OCI-LY1 (cell line): ENCODE measurements at regions not wholly inside any gene's neighbourhood (a gene's known extent, or its start where the extent isn't known, plus 50 kb on each side); places are given as distances from the start of the nearest gene placed in this dataset.

Experiments
- H2AFZ ChIP-seq: fragments of 200-600 bp; sonication (generic), shearing (Covaris generic); 2 replicates; pipeline ENCODE4 v1.6.0; 2014; ENCODE audit warnings: antibody characterized with exemption, mild to moderate bottlenecking, low read length
- H3F3A ChIP-seq: fragments of 200-600 bp; sonication (generic), shearing (Covaris generic); 2 replicates; pipeline ENCODE4 v1.6.0; 2014; ENCODE audit warnings: mild to moderate bottlenecking, antibody characterized with exemption, low read length, moderate library complexity; ENCODE audit not compliant: insufficient read depth
- H3K27ac ChIP-seq: fragments of 200-600 bp; sonication (generic); 2 replicates; pipeline ENCODE4 v1.5.1; 2014; ENCODE audit warnings: low read length, mixed run types, mild to moderate bottlenecking, low read depth; ENCODE audit not compliant: poor library complexity, severe bottlenecking
- H3K27me3 ChIP-seq: fragments of 200-600 bp; sonication (generic); 2 replicates; pipeline ENCODE4 v1.6.0; 2014; ENCODE audit warnings: antibody characterized with exemption, mild to moderate bottlenecking, low read length, moderate library complexity; ENCODE audit not compliant: insufficient read depth
- H3K36me3 ChIP-seq: fragments of 200-600 bp; sonication (generic); 2 replicates; pipeline ENCODE4 v1.6.1; 2014; ENCODE audit warnings: mild to moderate bottlenecking, antibody characterized with exemption, low read length, moderate library complexity, mixed read lengths; ENCODE audit not compliant: insufficient read depth
- H3K4me1 ChIP-seq: fragments of 200-600 bp; sonication (generic); 2 replicates; pipeline ENCODE4 v1.5.1; 2014; ENCODE audit warnings: mild to moderate bottlenecking, low read length, moderate library complexity; ENCODE audit not compliant: insufficient read depth, severe bottlenecking
- H3K4me2 ChIP-seq: fragments of 200-600 bp; sonication (generic), shearing (Covaris generic); 2 replicates; pipeline ENCODE4 v1.6.1; 2014; ENCODE audit warnings: low read length
- H3K4me3 ChIP-seq: fragments of 200-600 bp; sonication (generic); 2 replicates; pipeline ENCODE4 v1.5.1; 2014; ENCODE audit warnings: low read length, low read depth, mild to moderate bottlenecking, mixed read lengths; ENCODE audit not compliant: poor library complexity, severe bottlenecking
- H3K79me2 ChIP-seq: fragments of 200-600 bp; shearing (Covaris generic); 2 replicates; pipeline ENCODE4 v1.6.1; 2016; ENCODE audit warnings: mixed run types, low read length, mixed read lengths; ENCODE audit not compliant: insufficient read depth
- H3K9ac ChIP-seq: fragments of 200-600 bp; sonication (generic), shearing (Covaris generic); 2 replicates; pipeline ENCODE4 v1.6.1; 2014; ENCODE audit warnings: mild to moderate bottlenecking, low read length, mixed read lengths
- H3K9me2 ChIP-seq: fragments of 200-600 bp; sonication (generic), shearing (Covaris generic); 2 replicates; pipeline ENCODE4 v1.6.1; 2014; ENCODE audit warnings: low read depth, mild to moderate bottlenecking, low read length, mixed read lengths
- H3K9me3 ChIP-seq: fragments of 200-600 bp; shearing (Covaris generic); 2 replicates; pipeline ENCODE4 v1.6.1; 2014; ENCODE audit warnings: low read length, mixed read lengths
- H4K20me1 ChIP-seq: fragments of 200-600 bp; sonication (generic), shearing (Covaris generic); 2 replicates; pipeline ENCODE4 v1.6.0; 2016; ENCODE audit warnings: mild to moderate bottlenecking, low read length; ENCODE audit not compliant: insufficient read depth
- EZH2 ChIP-seq: fragments of 200-600 bp; sonication (generic), shearing (Covaris generic); IDR thresholded peaks from 2 replicates; pipeline ENCODE4 v1.8.0; 2017; ENCODE audit warnings: borderline replicate concordance, mixed run types, mild to moderate bottlenecking, antibody characterized with exemption, low read length, moderate library complexity, mixed read lengths
- TF ChIP-seq, protein P1 (sequence below): fragments of 200-600 bp; sonication (generic), shearing (Covaris generic); IDR thresholded peaks from 2 replicates; pipeline ENCODE4 v1.5.1; 2017; ENCODE audit warnings: mild to moderate bottlenecking, antibody characterized with exemption, low read length, moderate library complexity, mixed read lengths

DNA sequence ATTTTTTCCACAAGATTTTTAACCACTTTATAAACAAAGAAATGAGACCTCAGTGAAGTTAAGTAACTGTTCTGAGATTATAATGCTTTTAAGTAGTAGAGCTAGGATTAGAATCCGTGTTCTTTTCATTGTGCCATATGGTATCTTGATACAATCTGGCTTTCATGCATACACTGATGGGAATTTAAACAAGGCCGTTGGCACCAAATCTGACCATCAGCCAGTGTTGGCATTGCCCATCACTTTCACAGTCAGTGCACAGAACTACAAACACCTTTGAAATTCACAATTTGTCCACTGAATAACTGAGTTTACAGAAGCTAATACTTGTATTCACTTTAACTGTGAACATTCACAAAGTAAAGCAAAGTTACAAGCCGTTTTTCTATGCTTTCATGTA lies 1228.0 kb downstream of the TBC1D22A start:
- Histone ChIP-seq H3K4me1 (peaks cover 27% of the 10 kb centered on the region), H3K9ac (no peak overlapping the region; the same call in 1 of the 2 replicates), H3F3A (no peaks in the 10 kb centered on the region), H3K36me3 (no peaks in the 10 kb centered on the region; the same call in 1 of the 2 replicates), H3K27ac (peak overlapping the region; percentile 52), H3K79me2 (no peaks in the 10 kb centered on the region), H3K9me2 (no peaks in the 10 kb centered on the region), H4K20me1 (no peaks in the 10 kb centered on the region), H3K27me3 (no peaks in the 10 kb centered on the region), H3K4me3 (no peak overlapping the region), H2AFZ (no peak overlapping the region), H3K4me2 (no peak overlapping the region), H3K9me3 (peaks cover 14% of the 10 kb centered on the region)
- TF ChIP-seq, protein P1, sequence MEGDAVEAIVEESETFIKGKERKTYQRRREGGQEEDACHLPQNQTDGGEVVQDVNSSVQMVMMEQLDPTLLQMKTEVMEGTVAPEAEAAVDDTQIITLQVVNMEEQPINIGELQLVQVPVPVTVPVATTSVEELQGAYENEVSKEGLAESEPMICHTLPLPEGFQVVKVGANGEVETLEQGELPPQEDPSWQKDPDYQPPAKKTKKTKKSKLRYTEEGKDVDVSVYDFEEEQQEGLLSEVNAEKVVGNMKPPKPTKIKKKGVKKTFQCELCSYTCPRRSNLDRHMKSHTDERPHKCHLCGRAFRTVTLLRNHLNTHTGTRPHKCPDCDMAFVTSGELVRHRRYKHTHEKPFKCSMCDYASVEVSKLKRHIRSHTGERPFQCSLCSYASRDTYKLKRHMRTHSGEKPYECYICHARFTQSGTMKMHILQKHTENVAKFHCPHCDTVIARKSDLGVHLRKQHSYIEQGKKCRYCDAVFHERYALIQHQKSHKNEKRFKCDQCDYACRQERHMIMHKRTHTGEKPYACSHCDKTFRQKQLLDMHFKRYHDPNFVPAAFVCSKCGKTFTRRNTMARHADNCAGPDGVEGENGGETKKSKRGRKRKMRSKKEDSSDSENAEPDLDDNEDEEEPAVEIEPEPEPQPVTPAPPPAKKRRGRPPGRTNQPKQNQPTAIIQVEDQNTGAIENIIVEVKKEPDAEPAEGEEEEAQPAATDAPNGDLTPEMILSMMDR = no peak
- TF ChIP-seq EZH2 = no peak

DNA sequence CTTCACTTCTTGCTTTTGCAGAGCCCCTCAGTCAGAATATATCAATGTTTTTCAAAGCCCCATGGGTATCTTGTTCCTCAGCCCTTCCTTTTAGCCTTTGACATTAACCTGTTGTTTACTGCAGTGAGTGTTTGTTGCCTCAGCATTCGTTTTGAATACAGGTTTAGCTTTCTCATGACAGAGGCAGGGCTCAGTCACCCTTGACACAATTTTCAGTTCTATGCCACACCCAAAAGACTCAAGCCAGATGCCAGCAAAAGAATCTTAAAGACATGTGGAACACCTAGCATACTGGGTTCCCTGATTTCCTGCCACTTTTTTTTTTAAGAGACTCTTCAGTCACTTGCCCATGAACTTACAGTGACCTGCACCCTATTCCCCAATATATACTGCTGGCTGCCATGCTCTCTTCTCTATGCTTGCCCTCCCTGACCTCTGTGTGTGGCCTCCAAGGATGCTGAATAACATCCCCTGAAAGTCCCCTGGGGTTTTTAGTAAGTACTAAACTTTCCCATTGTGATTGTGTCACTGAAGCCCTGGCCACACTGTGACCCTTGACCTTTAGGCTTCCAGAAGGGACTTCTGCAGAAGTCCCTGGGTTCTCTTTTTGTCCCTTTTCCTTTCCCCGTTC lies 1225.5 kb downstream of the TBC1D22A start:
- TF ChIP-seq EZH2 = no peak
- TF ChIP-seq, protein P1 = no peak
- Histone ChIP-seq H3K4me1 (peaks cover 22% of the 10 kb centered on the region), H3K4me3 (no peak overlapping the region), H3K9me2 (no peaks in the 10 kb centered on the region), H3K4me2 (no peak overlapping the region), H3K27me3 (no peaks in the 10 kb centered on the region), H3F3A (no peaks in the 10 kb centered on the region), H4K20me1 (no peaks in the 10 kb centered on the region), H3K36me3 (no peaks in the 10 kb centered on the region; the same call in 1 of the 2 replicates), H3K79me2 (no peaks in the 10 kb centered on the region), H3K9me3 (peaks cover 14% of the 10 kb centered on the region), H2AFZ (no peak overlapping the region), H3K9ac (no peak overlapping the region), H3K27ac (no peak overlapping the region)

DNA sequence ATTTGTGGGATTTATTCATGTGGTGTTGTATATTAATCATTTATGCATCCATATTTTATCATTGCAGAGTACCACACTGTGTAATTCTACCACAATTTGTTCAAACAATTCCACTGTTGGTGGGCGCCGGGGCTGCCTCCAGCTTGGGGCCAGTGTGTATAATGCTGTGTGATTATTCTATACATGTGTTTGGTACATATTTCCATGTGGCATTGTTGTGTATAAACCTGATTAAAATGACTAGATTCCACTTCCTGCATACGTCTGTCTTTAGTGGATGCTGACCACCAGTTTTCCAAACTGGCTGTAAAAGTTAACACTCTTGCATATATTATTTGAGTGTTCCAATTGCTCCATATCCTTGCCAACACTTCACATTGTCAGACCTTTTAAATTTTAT lies 1213.8 kb downstream of the TBC1D22A start:
- no peaks in the 10 kb centered on the region; the same call in 1 of the 2 replicates for H3F3A ChIP-seq
- TF ChIP-seq EZH2 = no peak
- TF ChIP-seq, protein P1 = no peak
- no peaks in the 10 kb centered on the region for H3K79me2 ChIP-seq
- H2AFZ ChIP-seq = no peak overlapping the region
- no peak overlapping the region for H3K9ac ChIP-seq
- no peaks in the 10 kb centered on the region; the same call in 1 of the 2 replicates for H3K36me3 ChIP-seq
- no peak overlapping the region for H3K27ac ChIP-seq
- H3K9me3 ChIP-seq = peaks cover 4% of the 10 kb centered on the region; the same call in 1 of the 2 replicates
- peaks cover 15% of the 10 kb centered on the region for H3K4me1 ChIP-seq
- no peak overlapping the region for H3K4me2 ChIP-seq
- no peak overlapping the region for H3K4me3 ChIP-seq
- H3K9me2 ChIP-seq = no peaks in the 10 kb centered on the region
- no peaks in the 10 kb centered on the region for H3K27me3 ChIP-seq
- H4K20me1 ChIP-seq = no peaks in the 10 kb centered on the region
